ENCODE measurements at regions not wholly inside any gene's neighbourhood (a gene's known extent, or its start where the extent isn't known, plus 50 kb on each side); places are given as distances from the start of the nearest gene placed in this dataset.

DNA sequence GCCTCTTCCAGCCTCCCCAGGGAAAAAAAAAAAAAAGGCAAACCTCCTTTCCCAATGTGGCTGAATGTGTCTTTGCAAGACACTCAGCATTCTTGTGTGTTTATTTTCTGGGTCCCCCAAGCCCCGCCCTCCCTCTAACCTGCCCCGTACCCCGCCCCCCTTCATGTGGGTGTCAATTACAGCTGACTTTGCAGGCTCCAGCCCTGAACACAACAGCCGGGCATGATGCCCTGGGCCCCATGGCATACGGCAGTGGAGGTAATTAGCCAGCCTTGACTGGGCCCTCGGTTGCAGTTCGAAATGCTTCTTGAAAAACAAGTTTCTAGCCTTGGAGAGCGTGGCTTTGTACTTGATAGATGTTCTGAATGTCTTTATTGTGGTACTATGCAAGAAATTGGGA, 354.7 kb upstream of the RBFOX1 start:
- TF ChIP-seq, protein P1, sequence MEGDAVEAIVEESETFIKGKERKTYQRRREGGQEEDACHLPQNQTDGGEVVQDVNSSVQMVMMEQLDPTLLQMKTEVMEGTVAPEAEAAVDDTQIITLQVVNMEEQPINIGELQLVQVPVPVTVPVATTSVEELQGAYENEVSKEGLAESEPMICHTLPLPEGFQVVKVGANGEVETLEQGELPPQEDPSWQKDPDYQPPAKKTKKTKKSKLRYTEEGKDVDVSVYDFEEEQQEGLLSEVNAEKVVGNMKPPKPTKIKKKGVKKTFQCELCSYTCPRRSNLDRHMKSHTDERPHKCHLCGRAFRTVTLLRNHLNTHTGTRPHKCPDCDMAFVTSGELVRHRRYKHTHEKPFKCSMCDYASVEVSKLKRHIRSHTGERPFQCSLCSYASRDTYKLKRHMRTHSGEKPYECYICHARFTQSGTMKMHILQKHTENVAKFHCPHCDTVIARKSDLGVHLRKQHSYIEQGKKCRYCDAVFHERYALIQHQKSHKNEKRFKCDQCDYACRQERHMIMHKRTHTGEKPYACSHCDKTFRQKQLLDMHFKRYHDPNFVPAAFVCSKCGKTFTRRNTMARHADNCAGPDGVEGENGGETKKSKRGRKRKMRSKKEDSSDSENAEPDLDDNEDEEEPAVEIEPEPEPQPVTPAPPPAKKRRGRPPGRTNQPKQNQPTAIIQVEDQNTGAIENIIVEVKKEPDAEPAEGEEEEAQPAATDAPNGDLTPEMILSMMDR (IDR thresholded peaks at IDR 0.05): no peak
- TF ChIP-seq EP300 (IDR thresholded peaks at IDR 0.05; ENCODE audit: low read depth): no peak
- TF ChIP-seq POLR2A (IDR thresholded peaks at IDR 0.05): no peak

Measured in transverse colon (tissue), 3 donors.